WTC11 (cell line): ENCODE measurements at regions not wholly inside any gene's neighbourhood (a gene's known extent, or its start where the extent isn't known, plus 50 kb on each side); places are given as distances from the start of the nearest gene placed in this dataset.

Experiments used
- ATAC-seq: fragments of 200-7000 bp; cut with Tn5 transposase; 2 replicates; pipeline ENCODE4 v1.10.0; 2021; ENCODE audit warnings: mild to moderate bottlenecking, moderate library complexity
- CTCF ChIA-PET: fragments of 300-600 bp; sonication (Branson Sonifier 250); formaldehyde crosslinking; loops from one replicate; lab custom pipeline; 2021; ENCODE audit warnings: antibody characterized with exemption; lab: Charles Lee
- POLR2A ChIA-PET: fragments of 350-600 bp; sonication (Branson Sonifier 250); formaldehyde crosslinking; loops from one replicate; lab custom pipeline; 2021; ENCODE audit warnings: antibody characterized with exemption; lab: Charles Lee
- DNase-seq: peaks from one replicate; pipeline ENCODE4 v3.0.0; 2021; ENCODE audit warnings: low spot score
- H3K27ac Mint-ChIP-seq: 2 replicates; pipeline ENCODE4 v1.8.0; 2021; ENCODE audit warnings: mixed read lengths
- H3K27me3 Mint-ChIP-seq: 2 replicates; pipeline ENCODE4 v1.8.0; 2021; ENCODE audit warnings: low read depth, mild to moderate bottlenecking, moderate library complexity, mixed read lengths
- H3K36me3 Mint-ChIP-seq: 2 replicates; pipeline ENCODE4 v1.8.0; 2021; ENCODE audit warnings: mixed read lengths
- H3K4me1 Mint-ChIP-seq: 2 replicates; pipeline ENCODE4 v1.8.0; 2022; ENCODE audit warnings: mixed read lengths
- H3K4me3 Mint-ChIP-seq: 2 replicates; pipeline ENCODE4 v1.8.0; 2021; ENCODE audit warnings: mild to moderate bottlenecking, moderate library complexity, mixed read lengths
- H3K9me3 Mint-ChIP-seq: 2 replicates; pipeline ENCODE4 v1.8.0; 2021; ENCODE audit warnings: mixed read lengths
- AFF4 ChIP-seq: sonication (generic); formaldehyde crosslinking; IDR thresholded peaks from 2 replicates; pipeline ENCODE4 v1.8.1; 2023; ENCODE audit warnings: mild to moderate bottlenecking, missing genetic modification reagents, borderline replicate concordance
- ATF2 ChIP-seq: sonication (generic); formaldehyde crosslinking; IDR thresholded peaks from 2 replicates; pipeline ENCODE4 v1.8.1; 2022; ENCODE audit warnings: low read depth, missing genetic modification reagents, borderline replicate concordance
- CREB1 ChIP-seq: sonication (generic); formaldehyde crosslinking; IDR thresholded peaks from 2 replicates; pipeline ENCODE4 v1.8.0; 2023; ENCODE audit warnings: mild to moderate bottlenecking, missing genetic modification reagents
- E2F4 ChIP-seq: sonication (generic); formaldehyde crosslinking; IDR thresholded peaks from 2 replicates; pipeline ENCODE4 v1.8.1; 2022; ENCODE audit warnings: low read depth, mild to moderate bottlenecking, moderate library complexity, missing genetic modification reagents, borderline replicate concordance
- ESRRA ChIP-seq: sonication (generic); formaldehyde crosslinking; IDR thresholded peaks from 2 replicates; pipeline ENCODE4 v1.8.1; 2022; ENCODE audit warnings: mild to moderate bottlenecking, missing genetic modification reagents, borderline replicate concordance
- ETV6 ChIP-seq: sonication (generic); formaldehyde crosslinking; IDR thresholded peaks from 2 replicates; pipeline ENCODE4 v1.8.1; 2022; ENCODE audit warnings: mild to moderate bottlenecking, missing genetic modification reagents
- IRF2 ChIP-seq: sonication (generic); formaldehyde crosslinking; IDR thresholded peaks from 2 replicates; pipeline ENCODE4 v1.8.0; 2022; ENCODE audit warnings: low read depth, missing genetic modification reagents, borderline replicate concordance
- KAT7 ChIP-seq: sonication (generic); formaldehyde crosslinking; IDR thresholded peaks from 2 replicates; pipeline ENCODE4 v1.8.1; 2023; ENCODE audit warnings: missing genetic modification reagents, mild to moderate bottlenecking, borderline replicate concordance
- MLX ChIP-seq: sonication (generic); formaldehyde crosslinking; IDR thresholded peaks from 2 replicates; pipeline ENCODE4 v1.8.1; 2023; ENCODE audit warnings: mild to moderate bottlenecking, missing genetic modification reagents, moderate library complexity
- OVOL2 ChIP-seq: fragments of 250-450 bp; sonication (Bioruptor Pico); IDR thresholded peaks from 2 replicates; pipeline ENCODE4 v1.9.0; 2021; ENCODE audit warnings: mild to moderate bottlenecking, borderline replicate concordance
- PRDM15 ChIP-seq: sonication (generic); formaldehyde crosslinking; IDR thresholded peaks from 2 replicates; pipeline ENCODE4 v1.8.0; 2022; ENCODE audit warnings: missing genetic modification reagents
- RORB ChIP-seq: fragments of 250-450 bp; sonication (Bioruptor Pico); IDR thresholded peaks from 2 replicates; pipeline ENCODE4 v1.9.0; 2021; ENCODE audit warnings: mild to moderate bottlenecking
- SMAD3 ChIP-seq: sonication (generic); formaldehyde crosslinking; IDR thresholded peaks from 2 replicates; pipeline ENCODE4 v1.8.0; 2022; ENCODE audit warnings: missing genetic modification reagents, mild to moderate bottlenecking, borderline replicate concordance
- ZNF121 ChIP-seq: sonication (generic); formaldehyde crosslinking; IDR thresholded peaks from 2 replicates; pipeline ENCODE4 v1.8.0; 2023; ENCODE audit warnings: missing genetic modification reagents
- ZNF138 ChIP-seq: sonication (generic); formaldehyde crosslinking; conservative IDR thresholded peaks from 2 replicates; pipeline ENCODE4 v1.8.1; 2022; ENCODE audit warnings: mild to moderate bottlenecking, moderate library complexity, missing genetic modification reagents
- ZNF281 ChIP-seq: sonication (generic); formaldehyde crosslinking; IDR thresholded peaks from 2 replicates; pipeline ENCODE4 v1.8.0; 2023; ENCODE audit warnings: mild to moderate bottlenecking, missing genetic modification reagents
- ZNF532 ChIP-seq: fragments of 250-450 bp; sonication (Bioruptor Pico); IDR thresholded peaks from 2 replicates; pipeline ENCODE4 v1.9.0; 2021; ENCODE audit warnings: mild to moderate bottlenecking, borderline replicate concordance
- ZSCAN18 ChIP-seq: fragments of 250-450 bp; sonication (Bioruptor Pico); IDR thresholded peaks from 2 replicates; pipeline ENCODE4 v2.1.2; 2022; ENCODE audit warnings: mild to moderate bottlenecking, moderate library complexity

GRCh38 chr4:4923201-4923600, 63.7 kb downstream of the MSX1 start:
- ChIA-PET POLR2A (no interaction called here), CTCF (no interaction called here)
- Mint-ChIP-seq H3K27ac (no peak overlapping the region), H3K27me3 (peaks cover 78% of the 10 kb centered on the region), H3K36me3 (no peaks in the 10 kb centered on the region), H3K9me3 (peaks cover 39% of the 10 kb centered on the region), H3K4me3 (no peak overlapping the region), H3K4me1 (no peaks in the 10 kb centered on the region)
- DNase-seq (no peak), ATAC-seq (no peak)
- TF ChIP-seq ETV6 (CRISPR knock-in tag): no peak
- no peak for TF ChIP-seq OVOL2 (CRISPR knock-in tag)
- no peak for TF ChIP-seq ZNF532 (CRISPR knock-in tag)
- no peak for TF ChIP-seq AFF4
- no peak for TF ChIP-seq E2F4 (CRISPR knock-in tag)
- TF ChIP-seq ZNF121: no peak
- no peak for TF ChIP-seq ZNF281 (CRISPR knock-in tag)
- TF ChIP-seq PRDM15 (CRISPR knock-in tag): no peak
- TF ChIP-seq CREB1 (CRISPR knock-in tag): no peak
- no peak for TF ChIP-seq ZNF138 (CRISPR knock-in tag)
- no peak for TF ChIP-seq RORB (CRISPR knock-in tag)
- no peak for TF ChIP-seq KAT7 (CRISPR knock-in tag)
- no peak for TF ChIP-seq SMAD3
- TF ChIP-seq ESRRA (CRISPR knock-in tag): no peak
- no peak for TF ChIP-seq IRF2 (CRISPR knock-in tag)
- TF ChIP-seq MLX: no peak
- no peak for TF ChIP-seq ATF2
- no peak for TF ChIP-seq ZSCAN18 (CRISPR knock-in tag)
